ENCODE measurements at regions not wholly inside any gene's neighbourhood (a gene's known extent, or its start where the extent isn't known, plus 50 kb on each side); places are given as distances from the start of the nearest gene placed in this dataset.

GRCh38 chr11:115081972-115082371 is 403.6 kb downstream of the NXPE2 start:
- H3K27me3 ChIP-seq (replicated peaks; ENCODE audit: insufficient read depth) = no peaks in the 10 kb centered on the region
- H3K36me3 ChIP-seq = no peaks in the 10 kb centered on the region
- DNase-seq (ENCODE audit: low spot score) = no peak
- TF ChIP-seq CTCF (IDR thresholded peaks at IDR 0.05) = no peak
- no peak overlapping the region for H3K4me3 ChIP-seq
- H3K4me1 ChIP-seq (ENCODE audit: control insufficient read depth in 1 of 2, low read depth in 2 of 2) = no peaks in the 10 kb centered on the region
- H3K9me3 ChIP-seq = no peaks in the 10 kb centered on the region
- no peak for ATAC-seq (ENCODE audit: insufficient number of reproducible peaks, low FRiP score, low read depth)
- no peak overlapping the region for H3K27ac ChIP-seq

- ATAC-seq (ENCODE audit: insufficient number of reproducible peaks, low FRiP score, low read depth) (no peak), DNase-seq (ENCODE audit: low spot score) (no peak)
- no peak for TF ChIP-seq CTCF (IDR thresholded peaks at IDR 0.05)
- Histone ChIP-seq H3K9me3 (no peaks in the 10 kb centered on the region), H3K4me3 (no peak overlapping the region), H3K4me1 (ENCODE audit: control insufficient read depth in 1 of 2, low read depth in 2 of 2) (no peaks in the 10 kb centered on the region), H3K27me3 (replicated peaks; ENCODE audit: insufficient read depth) (no peaks in the 10 kb centered on the region), H3K27ac (no peak overlapping the region), H3K36me3 (no peaks in the 10 kb centered on the region)
Observed at GRCh38 chr11:115083144-115083806, 404.9 kb downstream of the NXPE2 start.

- no peak for TF ChIP-seq CTCF (IDR thresholded peaks at IDR 0.05)
- ATAC-seq (ENCODE audit: insufficient number of reproducible peaks, low FRiP score, low read depth) (no peak), DNase-seq (ENCODE audit: low spot score) (no peak)
- H3K4me3 ChIP-seq = no peak overlapping the region
- H3K4me1 ChIP-seq (ENCODE audit: control insufficient read depth in 1 of 2, low read depth in 2 of 2) = no peaks in the 10 kb centered on the region
- H3K27me3 ChIP-seq (replicated peaks; ENCODE audit: insufficient read depth) = no peaks in the 10 kb centered on the region
- no peaks in the 10 kb centered on the region for H3K36me3 ChIP-seq
- H3K9me3 ChIP-seq = no peaks in the 10 kb centered on the region
- H3K27ac ChIP-seq = no peak overlapping the region
Observed at GRCh38 chr11:115084231-115084630, 405.9 kb downstream of the NXPE2 start.

GRCh38 chr11:115085461-115086210 is 407.3 kb downstream of the NXPE2 start:
- Histone ChIP-seq H3K27ac (no peak overlapping the region), H3K9me3 (no peaks in the 10 kb centered on the region), H3K4me1 (ENCODE audit: control insufficient read depth in 1 of 2, low read depth in 2 of 2) (no peaks in the 10 kb centered on the region), H3K4me3 (no peak overlapping the region), H3K27me3 (replicated peaks; ENCODE audit: insufficient read depth) (no peaks in the 10 kb centered on the region), H3K36me3 (no peaks in the 10 kb centered on the region)
- no peak for ATAC-seq (ENCODE audit: insufficient number of reproducible peaks, low FRiP score, low read depth)
- no peak for DNase-seq (ENCODE audit: low spot score)
- TF ChIP-seq CTCF (IDR thresholded peaks at IDR 0.05) = no peak

- no peak for TF ChIP-seq CTCF (IDR thresholded peaks at IDR 0.05)
- ATAC-seq (ENCODE audit: insufficient number of reproducible peaks, low FRiP score, low read depth) (no peak), DNase-seq (ENCODE audit: low spot score) (no peak)
- Histone ChIP-seq H3K4me3 (no peak overlapping the region), H3K27me3 (replicated peaks; ENCODE audit: insufficient read depth) (no peaks in the 10 kb centered on the region), H3K9me3 (no peaks in the 10 kb centered on the region), H3K4me1 (ENCODE audit: control insufficient read depth in 1 of 2, low read depth in 2 of 2) (no peaks in the 10 kb centered on the region), H3K27ac (no peak overlapping the region), H3K36me3 (no peaks in the 10 kb centered on the region)
Observed at GRCh38 chr11:115087791-115088190, 409.5 kb downstream of the NXPE2 start.
